ENCODE measurements at regions not wholly inside any gene's neighbourhood (a gene's known extent, or its start where the extent isn't known, plus 50 kb on each side); places are given as distances from the start of the nearest gene placed in this dataset.

- no peak for DNase-seq
- H3K9me3 ChIP-seq (ENCODE audit: control insufficient read depth, low read length, poor library complexity, severe bottlenecking): no peaks in the 10 kb centered on the region
- Mint-ChIP-seq H3K27me3 (peaks cover 17% of the 10 kb centered on the region), H3K27ac (no peak overlapping the region), H3K4me3 (no peak overlapping the region), H3K36me3 (ENCODE audit: low read depth) (no peaks in the 10 kb centered on the region), H3K4me1 (peaks cover 2% of the 10 kb centered on the region)
- no peak for ATAC-seq
Observed at GRCh38 chr14:56900726-56901125, 90.4 kb upstream of the OTX2 start.

- H3K4me1 Mint-ChIP-seq: no peaks in the 10 kb centered on the region
- H3K9me3 ChIP-seq (ENCODE audit: control insufficient read depth, low read length, poor library complexity, severe bottlenecking): no peaks in the 10 kb centered on the region
- no peak overlapping the region for H3K27ac Mint-ChIP-seq
- no peaks in the 10 kb centered on the region for H3K36me3 Mint-ChIP-seq (ENCODE audit: low read depth)
- no peak for ATAC-seq
- H3K27me3 Mint-ChIP-seq: peaks cover 20% of the 10 kb centered on the region
- DNase-seq: no peak
- no peak overlapping the region for H3K4me3 Mint-ChIP-seq
Observed at GRCh38 chr14:56899829-56900228, 89.5 kb upstream of the OTX2 start.

GRCh38 chr14:56896922-56897321 lies 86.6 kb upstream of the OTX2 start:
- Mint-ChIP-seq H3K4me1 (no peaks in the 10 kb centered on the region), H3K36me3 (ENCODE audit: low read depth) (no peaks in the 10 kb centered on the region), H3K27me3 (peaks cover 40% of the 10 kb centered on the region), H3K27ac (no peak overlapping the region), H3K4me3 (no peak overlapping the region)
- ATAC-seq (no peak), DNase-seq (no peak)
- no peaks in the 10 kb centered on the region for H3K9me3 ChIP-seq (ENCODE audit: control insufficient read depth, low read length, poor library complexity, severe bottlenecking)

- Mint-ChIP-seq H3K36me3 (ENCODE audit: low read depth) (no peaks in the 10 kb centered on the region), H3K27me3 (peaks cover 47% of the 10 kb centered on the region), H3K4me1 (no peaks in the 10 kb centered on the region), H3K27ac (no peak overlapping the region), H3K4me3 (no peak overlapping the region)
- no peak for DNase-seq
- no peak for ATAC-seq
- no peaks in the 10 kb centered on the region for H3K9me3 ChIP-seq (ENCODE audit: control insufficient read depth, low read length, poor library complexity, severe bottlenecking)
Observed at GRCh38 chr14:56896231-56896630, 86.0 kb upstream of the OTX2 start.

- Mint-ChIP-seq H3K4me1 (no peaks in the 10 kb centered on the region), H3K36me3 (ENCODE audit: low read depth) (no peaks in the 10 kb centered on the region), H3K27ac (no peak overlapping the region), H3K27me3 (peaks cover 49% of the 10 kb centered on the region), H3K4me3 (no peak overlapping the region)
- DNase-seq (no peak), ATAC-seq (no peak)
- no peaks in the 10 kb centered on the region for H3K9me3 ChIP-seq (ENCODE audit: control insufficient read depth, low read length, poor library complexity, severe bottlenecking)
Observed at GRCh38 chr14:56895154-56895553, 84.9 kb upstream of the OTX2 start.

GRCh38 chr14:56894591-56894991 lies 84.3 kb upstream of the OTX2 start:
- H3K27me3 Mint-ChIP-seq: peaks cover 49% of the 10 kb centered on the region

GRCh38 chr14:56892959-56893358 lies 82.7 kb upstream of the OTX2 start:
- no peak for DNase-seq
- no peaks in the 10 kb centered on the region for H3K9me3 ChIP-seq (ENCODE audit: control insufficient read depth, low read length, poor library complexity, severe bottlenecking)
- Mint-ChIP-seq H3K4me1 (no peaks in the 10 kb centered on the region), H3K27me3 (peaks cover 57% of the 10 kb centered on the region), H3K36me3 (ENCODE audit: low read depth) (no peaks in the 10 kb centered on the region), H3K27ac (no peak overlapping the region), H3K4me3 (no peak overlapping the region)
- no peak for ATAC-seq

More at GRCh38 chr14:56894591-56894991, 84.3 kb upstream of the OTX2 start:
- Mint-ChIP-seq H3K4me3 (no peak overlapping the region), H3K4me1 (no peaks in the 10 kb centered on the region), H3K27ac (no peak overlapping the region), H3K36me3 (ENCODE audit: low read depth) (no peaks in the 10 kb centered on the region)
- H3K9me3 ChIP-seq (ENCODE audit: control insufficient read depth, low read length, poor library complexity, severe bottlenecking): no peaks in the 10 kb centered on the region
- ATAC-seq (no peak), DNase-seq (no peak)

- H3K27me3 Mint-ChIP-seq: peaks cover 66% of the 10 kb centered on the region
- H3K4me1 Mint-ChIP-seq: no peaks in the 10 kb centered on the region
- no peaks in the 10 kb centered on the region for H3K36me3 Mint-ChIP-seq (ENCODE audit: low read depth)
- ATAC-seq (no peak), DNase-seq (no peak)
- H3K9me3 ChIP-seq (ENCODE audit: control insufficient read depth, low read length, poor library complexity, severe bottlenecking): no peaks in the 10 kb centered on the region
- no peak overlapping the region for H3K27ac Mint-ChIP-seq
- H3K4me3 Mint-ChIP-seq: no peak overlapping the region
Observed at GRCh38 chr14:56891226-56891625, 80.9 kb upstream of the OTX2 start.

- no peak overlapping the region for H3K4me3 Mint-ChIP-seq
- peaks cover 67% of the 10 kb centered on the region for H3K27me3 Mint-ChIP-seq
- DNase-seq (no peak), ATAC-seq (no peak)
- H3K4me1 Mint-ChIP-seq: no peaks in the 10 kb centered on the region
- no peak overlapping the region for H3K27ac Mint-ChIP-seq
- no peaks in the 10 kb centered on the region for H3K9me3 ChIP-seq (ENCODE audit: control insufficient read depth, low read length, poor library complexity, severe bottlenecking)
- no peaks in the 10 kb centered on the region for H3K36me3 Mint-ChIP-seq (ENCODE audit: low read depth)
Observed at GRCh38 chr14:56889705-56890104, 79.4 kb upstream of the OTX2 start.

- no peak overlapping the region for H3K27ac Mint-ChIP-seq
- no peaks in the 10 kb centered on the region for H3K9me3 ChIP-seq (ENCODE audit: control insufficient read depth, low read length, poor library complexity, severe bottlenecking)
- no peak for ATAC-seq
- H3K36me3 Mint-ChIP-seq (ENCODE audit: low read depth): no peaks in the 10 kb centered on the region
- H3K4me3 Mint-ChIP-seq: peak overlapping the region; percentile 13
- H3K27me3 Mint-ChIP-seq: peaks cover 58% of the 10 kb centered on the region
- H3K4me1 Mint-ChIP-seq: no peaks in the 10 kb centered on the region
- DNase-seq: no peak
Observed at GRCh38 chr14:56888274-56888673, 78.0 kb upstream of the OTX2 start.

GRCh38 chr14:56887216-56887615 lies 76.9 kb upstream of the OTX2 start:
- Mint-ChIP-seq H3K27me3 (peaks cover 49% of the 10 kb centered on the region), H3K4me1 (no peaks in the 10 kb centered on the region)
- DNase-seq: no peak

GRCh38 chr14:56886471-56887062 lies 76.3 kb upstream of the OTX2 start:
- DNase-seq (no peak), ATAC-seq (no peak)
- H3K4me3 Mint-ChIP-seq: no peak overlapping the region
- peaks cover 45% of the 10 kb centered on the region for H3K27me3 Mint-ChIP-seq
- H3K36me3 Mint-ChIP-seq (ENCODE audit: low read depth): no peaks in the 10 kb centered on the region
- no peak overlapping the region for H3K27ac Mint-ChIP-seq
- no peaks in the 10 kb centered on the region for H3K4me1 Mint-ChIP-seq
- no peaks in the 10 kb centered on the region for H3K9me3 ChIP-seq (ENCODE audit: control insufficient read depth, low read length, poor library complexity, severe bottlenecking)

More at GRCh38 chr14:56887216-56887615, 76.9 kb upstream of the OTX2 start:
- H3K27ac Mint-ChIP-seq: no peak overlapping the region
- H3K4me3 Mint-ChIP-seq: no peak overlapping the region
- H3K36me3 Mint-ChIP-seq (ENCODE audit: low read depth): no peaks in the 10 kb centered on the region
- no peak for ATAC-seq
- H3K9me3 ChIP-seq (ENCODE audit: control insufficient read depth, low read length, poor library complexity, severe bottlenecking): no peaks in the 10 kb centered on the region

GRCh38 chr14:56885825-56886224 lies 75.5 kb upstream of the OTX2 start:
- no peaks in the 10 kb centered on the region for H3K9me3 ChIP-seq (ENCODE audit: control insufficient read depth, low read length, poor library complexity, severe bottlenecking)

GRCh38 chr14:56884617-56885016 lies 74.3 kb upstream of the OTX2 start:
- Mint-ChIP-seq H3K36me3 (ENCODE audit: low read depth) (no peaks in the 10 kb centered on the region), H3K27ac (no peak overlapping the region), H3K27me3 (peaks cover 39% of the 10 kb centered on the region), H3K4me1 (no peaks in the 10 kb centered on the region), H3K4me3 (no peak overlapping the region)
- H3K9me3 ChIP-seq (ENCODE audit: control insufficient read depth, low read length, poor library complexity, severe bottlenecking): no peaks in the 10 kb centered on the region
- DNase-seq (no peak), ATAC-seq (no peak)

More at GRCh38 chr14:56885825-56886224, 75.5 kb upstream of the OTX2 start:
- Mint-ChIP-seq H3K4me3 (no peak overlapping the region), H3K36me3 (ENCODE audit: low read depth) (no peaks in the 10 kb centered on the region), H3K27ac (no peak overlapping the region), H3K27me3 (peaks cover 39% of the 10 kb centered on the region), H3K4me1 (no peaks in the 10 kb centered on the region)
- ATAC-seq (no peak), DNase-seq (no peak)
